ENCODE measurements at regions not wholly inside any gene's neighbourhood (a gene's known extent, or its start where the extent isn't known, plus 50 kb on each side); places are given as distances from the start of the nearest gene placed in this dataset.
A peak's percentile ranks its signal among the peaks of the same experiment; 100 is the strongest.

GRCh38 chr2:171217330-171217729 lies 56.6 kb upstream of the TLK1 start:
- DNase-seq = no peak

DNA sequence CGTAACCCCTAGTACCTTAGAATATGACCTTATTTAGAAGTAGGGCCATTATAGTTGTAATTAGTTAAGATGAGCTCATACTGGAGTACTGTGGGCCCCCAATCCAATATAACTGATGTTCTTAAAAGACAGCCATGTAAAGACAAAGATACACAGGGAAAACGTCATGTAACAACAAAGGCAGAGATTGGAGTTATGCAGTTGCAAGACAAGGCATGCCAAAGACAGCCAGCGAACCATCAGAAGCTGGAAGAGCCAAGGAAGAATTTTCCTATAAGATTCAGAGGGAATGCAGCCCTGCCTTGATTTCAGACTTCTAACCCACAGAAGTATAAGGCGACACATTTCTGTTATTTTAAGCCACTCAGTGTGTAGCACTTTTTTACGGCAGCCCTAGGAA lies 55.9 kb upstream of the TLK1 start:
- DNase-seq = no peak

GRCh38 chr2:171214093-171214492 lies 53.4 kb upstream of the TLK1 start:
- DNase-seq = no peak

DNA sequence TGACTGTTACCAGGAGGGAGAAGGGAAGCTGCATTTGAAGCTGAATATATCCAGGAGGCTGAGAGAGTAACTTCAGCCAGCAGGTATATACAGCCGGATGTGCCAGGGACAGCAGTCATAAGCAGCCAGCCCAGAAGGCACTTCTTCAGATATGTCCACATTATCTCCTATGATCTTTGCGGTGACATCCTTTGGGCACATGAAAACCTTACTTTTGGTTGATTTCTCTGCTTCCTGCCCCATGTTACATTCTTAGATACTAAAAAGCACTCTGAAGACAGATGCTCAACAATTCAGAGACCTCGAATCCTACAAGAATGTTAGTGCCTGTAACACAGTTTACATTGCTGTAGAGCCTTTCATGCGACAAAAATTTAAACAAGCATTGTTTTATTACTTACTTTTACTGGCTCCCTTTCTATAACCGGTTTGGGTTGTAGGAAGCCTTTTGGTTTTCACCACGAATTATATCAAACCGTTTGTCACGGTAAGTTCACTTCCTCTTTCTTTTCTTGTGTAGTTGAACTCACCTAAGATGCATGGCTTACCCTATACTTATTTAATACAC lies 50.3 kb upstream of the TLK1 start:
- DNase-seq = peak; percentile 53
